Neural progenitor cell (in vitro differentiated cells): ENCODE measurements at regions not wholly inside any gene's neighbourhood (a gene's known extent, or its start where the extent isn't known, plus 50 kb on each side); places are given as distances from the start of the nearest gene placed in this dataset.

Source experiments
- DNase-seq: peaks from one replicate; pipeline ENCODE4 v3.0.0-alpha.2; 2016; ENCODE audit warnings: low spot score
- H2AFZ ChIP-seq: fragments of 200-600 bp; sonication (generic); replicated peaks from 2 replicates; pipeline ENCODE4 v1.6.1; 2016; ENCODE audit warnings: antibody characterized with exemption
- H3F3A ChIP-seq: fragments of 200-600 bp; sonication (generic); 2 replicates; pipeline ENCODE4 v1.6.1; 2016; ENCODE audit warnings: antibody characterized with exemption, low read depth
- H3K27ac ChIP-seq: fragments of 200-600 bp; sonication (generic); 2 replicates; pipeline ENCODE4 v1.5.1; 2016; ENCODE audit warnings: mild to moderate bottlenecking
- H3K27me3 ChIP-seq: fragments of 200-600 bp; sonication (generic); 2 replicates; pipeline ENCODE4 v1.6.1; 2016; ENCODE audit warnings: mild to moderate bottlenecking, moderate library complexity
- H3K36me3 ChIP-seq: fragments of 200-600 bp; sonication (generic); 2 replicates; pipeline ENCODE4 v1.5.1; 2016
- H3K4me1 ChIP-seq: fragments of 200-600 bp; sonication (generic); 2 replicates; pipeline ENCODE4 v1.6.1; 2016; ENCODE audit warnings: mixed run types
- H3K4me2 ChIP-seq: fragments of 200-600 bp; sonication (generic); 2 replicates; pipeline ENCODE4 v1.6.1; 2016
- H3K4me3 ChIP-seq: fragments of 200-600 bp; sonication (generic); 2 replicates; pipeline ENCODE4 v1.5.1; 2016
- H3K79me2 ChIP-seq: fragments of 200-600 bp; sonication (generic); 2 replicates; pipeline ENCODE4 v1.6.1; 2016; ENCODE audit warnings: low read depth
- H3K9ac ChIP-seq: fragments of 200-600 bp; sonication (generic); 2 replicates; pipeline ENCODE4 v1.6.1; 2016
- H3K9me3 ChIP-seq: fragments of 200-600 bp; sonication (generic); 2 replicates; pipeline ENCODE4 v1.5.1; 2016; ENCODE audit warnings: low read depth
- H4K20me1 ChIP-seq: fragments of 200-600 bp; sonication (generic); 2 replicates; pipeline ENCODE4 v1.6.1; 2016; ENCODE audit warnings: low read depth
- H3K27ac Mint-ChIP-seq: 3 replicates; pipeline ENCODE4 v1.8.0; 2021; ENCODE audit warnings: mixed read lengths
- H3K27me3 Mint-ChIP-seq: 2 replicates; pipeline ENCODE4 v1.8.0; 2022; ENCODE audit warnings: low read depth, mild to moderate bottlenecking, inconsistent platforms, moderate library complexity, mixed read lengths; ENCODE audit not compliant: insufficient read depth
- H3K36me3 Mint-ChIP-seq: 3 replicates; pipeline ENCODE4 v1.8.0; 2021; ENCODE audit warnings: mixed read lengths
- H3K4me1 Mint-ChIP-seq: 3 replicates; pipeline ENCODE4 v1.8.0; 2021; ENCODE audit warnings: mixed read lengths
- H3K4me3 Mint-ChIP-seq: 3 replicates; pipeline ENCODE4 v1.8.0; 2021; ENCODE audit warnings: mild to moderate bottlenecking, moderate library complexity, mixed read lengths
- H3K9me3 Mint-ChIP-seq: 3 replicates; pipeline ENCODE4 v1.8.0; 2020; ENCODE audit warnings: mixed read lengths
- CTCF ChIP-seq: fragments of 200-600 bp; sonication (generic); IDR thresholded peaks from 2 replicates; pipeline ENCODE4 v1.5.1; 2017; ENCODE audit warnings: antibody characterized with exemption, mild to moderate bottlenecking
- EZH2 ChIP-seq: fragments of 200-600 bp; sonication (generic); IDR thresholded peaks from 2 replicates; pipeline ENCODE4 v1.6.1; 2017; ENCODE audit warnings: antibody characterized with exemption, mild to moderate bottlenecking, moderate library complexity
- EZH2phosphoT487 ChIP-seq: fragments of 200-600 bp; sonication (generic); IDR thresholded peaks from 2 replicates; pipeline ENCODE4 v1.6.1; 2017; ENCODE audit warnings: antibody characterized with exemption

DNA sequence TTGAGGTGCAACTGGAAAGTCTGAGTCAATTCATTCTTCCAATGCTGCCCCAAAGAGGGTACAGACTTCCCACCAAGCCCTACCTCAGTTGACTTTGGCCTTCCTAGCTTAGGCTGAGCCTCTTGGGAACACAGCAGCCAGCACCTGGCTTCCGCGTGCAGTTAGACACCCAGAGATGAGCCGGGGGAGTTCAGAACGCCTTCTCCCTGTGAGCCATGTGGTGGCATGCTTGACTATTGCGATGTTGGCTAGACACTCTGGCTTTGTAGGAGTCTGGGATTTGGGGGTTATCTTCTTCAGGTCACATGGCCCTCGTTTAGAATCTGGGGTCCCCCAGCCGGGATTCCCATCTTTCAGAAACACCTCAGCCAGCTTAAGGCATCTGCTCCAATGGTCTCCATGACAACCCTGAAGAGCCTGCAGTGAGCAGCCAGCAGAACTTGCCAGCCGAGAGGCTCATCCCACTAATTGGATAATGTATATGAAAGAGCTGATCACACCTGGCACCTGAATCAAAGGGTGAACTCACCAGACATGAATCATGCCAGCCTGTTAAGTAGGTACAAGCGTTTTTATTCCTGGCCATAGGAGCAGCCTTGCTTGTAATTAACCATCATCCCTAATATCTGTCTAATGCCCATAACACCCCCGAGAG is 167.5 kb downstream of the SYK start:
- H3K4me2 ChIP-seq: no peak overlapping the region
- H3K27ac ChIP-seq: no peak overlapping the region
- H4K20me1 ChIP-seq: no peaks in the 10 kb centered on the region
- no peaks in the 10 kb centered on the region for H3K9me3 ChIP-seq
- no peaks in the 10 kb centered on the region for H3K36me3 Mint-ChIP-seq
- H2AFZ ChIP-seq: no peak overlapping the region
- H3F3A ChIP-seq: no peaks in the 10 kb centered on the region
- H3K4me3 Mint-ChIP-seq: no peak overlapping the region
- peaks cover 40% of the 10 kb centered on the region for H3K4me1 Mint-ChIP-seq
- H3K9me3 Mint-ChIP-seq: no peaks in the 10 kb centered on the region
- TF ChIP-seq CTCF (no peak), EZH2phosphoT487 (no peak), EZH2 (no peak)
- H3K36me3 ChIP-seq: no peaks in the 10 kb centered on the region
- no peaks in the 10 kb centered on the region for H3K79me2 ChIP-seq
- no peak overlapping the region for H3K9ac ChIP-seq
- DNase-seq: no peak
- peaks cover 11% of the 10 kb centered on the region for H3K27me3 Mint-ChIP-seq
- H3K4me3 ChIP-seq: no peak overlapping the region
- H3K27ac Mint-ChIP-seq: no peak overlapping the region
- peaks cover 30% of the 10 kb centered on the region for H3K4me1 ChIP-seq
- H3K27me3 ChIP-seq: no peaks in the 10 kb centered on the region

DNA sequence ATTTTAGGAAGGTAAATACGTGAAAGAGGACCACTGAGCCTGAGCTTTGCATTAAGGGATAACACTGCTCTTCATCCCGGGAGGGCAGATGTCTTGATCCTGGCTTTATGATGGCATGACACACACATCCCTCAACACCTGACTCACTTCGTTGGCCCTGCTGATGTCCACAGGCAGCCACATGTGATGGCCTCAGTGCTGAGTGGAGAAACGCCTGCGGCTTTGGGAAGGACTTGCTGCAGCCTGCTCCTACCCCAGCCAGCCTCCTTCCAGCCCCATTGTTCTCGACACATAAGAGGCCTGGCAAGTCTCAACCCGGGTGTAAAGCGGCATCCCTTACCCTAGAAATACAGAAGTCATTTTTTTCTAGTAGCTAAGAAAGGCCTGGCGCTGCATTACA is 169.0 kb downstream of the SYK start:
- DNase-seq: peak; percentile 21
- Histone ChIP-seq H2AFZ (no peak overlapping the region), H3F3A (no peaks in the 10 kb centered on the region), H3K4me3 (no peak overlapping the region), H3K9ac (no peak overlapping the region), H3K27ac (no peak overlapping the region), H3K27me3 (no peaks in the 10 kb centered on the region), H3K9me3 (no peaks in the 10 kb centered on the region), H3K4me1 (peaks cover 30% of the 10 kb centered on the region), H3K36me3 (no peaks in the 10 kb centered on the region), H3K4me2 (no peak overlapping the region), H3K79me2 (no peaks in the 10 kb centered on the region), H4K20me1 (no peaks in the 10 kb centered on the region)
- no peaks in the 10 kb centered on the region for H3K9me3 Mint-ChIP-seq
- no peak for TF ChIP-seq CTCF
- no peak for TF ChIP-seq EZH2
- no peak for TF ChIP-seq EZH2phosphoT487
- no peak overlapping the region for H3K4me3 Mint-ChIP-seq
- H3K4me1 Mint-ChIP-seq: peaks cover 29% of the 10 kb centered on the region
- no peaks in the 10 kb centered on the region for H3K36me3 Mint-ChIP-seq
- peaks cover 8% of the 10 kb centered on the region for H3K27me3 Mint-ChIP-seq
- no peak overlapping the region for H3K27ac Mint-ChIP-seq

DNA sequence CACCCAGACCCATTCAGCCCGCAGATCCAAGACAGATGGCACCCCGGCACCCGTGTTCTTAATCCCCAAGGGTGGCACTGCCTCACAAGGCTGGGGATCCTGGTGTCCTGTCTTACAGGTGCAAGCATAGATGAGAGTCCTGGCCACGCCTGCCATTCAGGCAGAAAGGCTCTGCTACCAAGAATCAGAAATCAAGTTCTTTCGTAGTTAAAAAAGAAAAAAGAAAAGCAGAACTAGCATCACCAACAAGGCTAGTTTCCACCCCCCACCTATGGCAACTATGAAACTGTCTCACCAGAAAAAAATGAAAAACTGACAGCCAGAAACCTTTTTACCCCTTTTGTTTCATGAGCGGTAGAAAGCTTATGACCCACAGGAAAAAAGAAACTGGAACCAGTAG is 170.4 kb downstream of the SYK start:
- no peak overlapping the region for H3K27ac Mint-ChIP-seq
- H3K4me1 Mint-ChIP-seq: peaks cover 18% of the 10 kb centered on the region

More for the DNA sequence above, 170.4 kb downstream of the SYK start:
- Histone ChIP-seq H3K9ac (no peak overlapping the region), H2AFZ (no peak overlapping the region), H3K36me3 (no peaks in the 10 kb centered on the region), H3K79me2 (no peaks in the 10 kb centered on the region), H3F3A (no peaks in the 10 kb centered on the region), H3K27me3 (no peaks in the 10 kb centered on the region), H3K4me2 (no peak overlapping the region), H3K27ac (no peak overlapping the region), H3K4me3 (no peak overlapping the region), H3K4me1 (peaks cover 29% of the 10 kb centered on the region), H4K20me1 (no peaks in the 10 kb centered on the region), H3K9me3 (no peaks in the 10 kb centered on the region)
- no peak for TF ChIP-seq EZH2phosphoT487
- no peak for TF ChIP-seq CTCF
- no peak for TF ChIP-seq EZH2
- H3K4me3 Mint-ChIP-seq: no peak overlapping the region
- no peaks in the 10 kb centered on the region for H3K36me3 Mint-ChIP-seq
- peaks cover 6% of the 10 kb centered on the region for H3K27me3 Mint-ChIP-seq
- DNase-seq: no peak
- no peaks in the 10 kb centered on the region for H3K9me3 Mint-ChIP-seq
